NCI-H446 (cell line): ENCODE measurements at regions not wholly inside any gene's neighbourhood (a gene's known extent, or its start where the extent isn't known, plus 50 kb on each side); places are given as distances from the start of the nearest gene placed in this dataset.

ENCODE experiments used
- DNase-seq, 2 experiments: peaks; one replicate each; lab custom pipeline; 2025; lab: John Stamatoyannopoulos, UW

- DNase-seq: no peak
Observed at GRCh38 chr9:109945573-109945972, 165.6 kb downstream of the PALM2AKAP2 start.

- no peak for DNase-seq
Observed at GRCh38 chr9:109948453-109948852, 168.5 kb downstream of the PALM2AKAP2 start.

- DNase-seq: no peak
Observed at GRCh38 chr9:109950710-109951443, 170.9 kb downstream of the PALM2AKAP2 start.

GRCh38 chr9:109953300-109953699 lies 173.3 kb downstream of the PALM2AKAP2 start:
- DNase-seq: no peak

GRCh38 chr9:109953813-109954497 lies 174.0 kb downstream of the PALM2AKAP2 start:
- no peak for DNase-seq

GRCh38 chr9:109956717-109957440 lies 176.9 kb downstream of the PALM2AKAP2 start:
- DNase-seq: no peak

- DNase-seq: no peak
Observed at GRCh38 chr9:109959679-109960078, 179.7 kb downstream of the PALM2AKAP2 start.

GRCh38 chr9:109961626-109962025 lies 181.6 kb downstream of the PALM2AKAP2 start:
- no peak for DNase-seq

GRCh38 chr9:109962215-109962614 lies 182.2 kb downstream of the PALM2AKAP2 start:
- no peak for DNase-seq

GRCh38 chr9:109963079-109963478 lies 183.1 kb downstream of the PALM2AKAP2 start:
- DNase-seq: no peak

- no peak for DNase-seq
Observed at GRCh38 chr9:109966643-109967368, 186.8 kb downstream of the PALM2AKAP2 start.

- no peak for DNase-seq
Observed at GRCh38 chr9:109967651-109968642, 187.9 kb downstream of the PALM2AKAP2 start.

GRCh38 chr9:109969011-109969410 lies 189.0 kb downstream of the PALM2AKAP2 start:
- no peak for DNase-seq

- no peak for DNase-seq
Observed at GRCh38 chr9:109969573-109970237, 189.7 kb downstream of the PALM2AKAP2 start.

GRCh38 chr9:109971226-109971625 lies 191.2 kb downstream of the PALM2AKAP2 start:
- no peak for DNase-seq

GRCh38 chr9:109972026-109972882 lies 192.3 kb downstream of the PALM2AKAP2 start:
- no peak for DNase-seq

GRCh38 chr9:109973336-109973735 lies 193.3 kb downstream of the PALM2AKAP2 start:
- DNase-seq: no peak

- no peak for DNase-seq
Observed at GRCh38 chr9:109974143-109974917, 194.3 kb downstream of the PALM2AKAP2 start.

GRCh38 chr9:109974918-109975276 lies 194.9 kb downstream of the PALM2AKAP2 start:
- DNase-seq: no peak
